ENCODE measurements at regions not wholly inside any gene's neighbourhood (a gene's known extent, or its start where the extent isn't known, plus 50 kb on each side); places are given as distances from the start of the nearest gene placed in this dataset.

DNA sequence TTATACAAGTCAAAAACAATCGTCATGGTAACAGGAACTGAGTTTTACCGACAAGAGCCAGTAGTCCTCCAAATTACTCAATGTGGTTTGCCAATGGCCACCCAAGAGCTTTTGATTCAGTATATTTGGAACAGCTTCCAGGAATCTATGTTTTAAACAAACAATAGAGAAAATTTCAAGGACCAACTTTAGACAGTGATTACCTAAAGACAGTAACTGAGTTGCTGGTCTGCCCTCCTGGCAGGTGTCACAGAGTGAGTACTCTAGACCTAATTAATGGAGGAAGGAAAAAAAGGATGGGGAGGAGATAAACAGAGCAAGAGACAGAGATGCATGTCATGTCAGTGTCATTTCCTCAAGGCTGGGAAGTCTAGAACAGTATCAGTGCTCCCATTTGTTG is 361.3 kb upstream of the BTBD3 start:
- FAIRE-seq = no peak
- no peak for DNase-seq (ENCODE audit: low spot score in 2 of 2)

GRCh38 chr20:11564491-11564890 is 353.2 kb upstream of the BTBD3 start:
- no peak for FAIRE-seq
- no peak for DNase-seq (ENCODE audit: low spot score in 2 of 2)

DNA sequence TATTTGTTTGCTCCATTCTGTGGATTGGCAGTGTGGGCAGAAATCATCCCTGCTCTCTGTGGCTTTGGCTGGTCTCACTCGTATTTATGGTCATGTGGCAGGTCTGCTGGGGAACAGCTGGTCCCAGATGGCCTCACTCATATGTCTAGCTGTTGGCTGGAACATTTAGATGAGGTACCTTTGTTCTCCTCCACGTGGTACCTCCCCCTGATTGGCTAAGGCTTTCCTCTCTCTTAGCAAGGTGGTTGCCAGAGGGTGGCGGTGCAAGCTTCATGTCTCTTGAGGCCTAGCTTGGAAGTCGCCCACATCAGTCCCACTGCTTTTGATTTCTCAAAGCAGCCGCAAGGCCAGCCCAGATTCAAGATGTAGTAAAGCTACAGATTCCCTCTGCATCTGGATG is 348.5 kb upstream of the BTBD3 start:
- no peak for DNase-seq (ENCODE audit: low spot score in 2 of 2)
- FAIRE-seq = no peak

- DNase-seq (ENCODE audit: low spot score in 2 of 2) (no peak), FAIRE-seq (no peak)
Observed at GRCh38 chr20:11573507-11573906, 344.2 kb upstream of the BTBD3 start.

GRCh38 chr20:11581271-11581670 is 336.4 kb upstream of the BTBD3 start:
- FAIRE-seq = no peak
- no peak for DNase-seq (ENCODE audit: low spot score in 2 of 2)

- DNase-seq (ENCODE audit: low spot score in 2 of 2) (no peak), FAIRE-seq (no peak)
Observed at GRCh38 chr20:11582060-11582459, 335.6 kb upstream of the BTBD3 start.

GRCh38 chr20:11585752-11586352 is 331.8 kb upstream of the BTBD3 start:
- FAIRE-seq (no peak), DNase-seq (ENCODE audit: low spot score in 2 of 2) (no peak)

GRCh38 chr20:11588875-11589274 is 328.8 kb upstream of the BTBD3 start:
- DNase-seq (ENCODE audit: low spot score in 2 of 2) = no peak
- FAIRE-seq = no peak

DNA sequence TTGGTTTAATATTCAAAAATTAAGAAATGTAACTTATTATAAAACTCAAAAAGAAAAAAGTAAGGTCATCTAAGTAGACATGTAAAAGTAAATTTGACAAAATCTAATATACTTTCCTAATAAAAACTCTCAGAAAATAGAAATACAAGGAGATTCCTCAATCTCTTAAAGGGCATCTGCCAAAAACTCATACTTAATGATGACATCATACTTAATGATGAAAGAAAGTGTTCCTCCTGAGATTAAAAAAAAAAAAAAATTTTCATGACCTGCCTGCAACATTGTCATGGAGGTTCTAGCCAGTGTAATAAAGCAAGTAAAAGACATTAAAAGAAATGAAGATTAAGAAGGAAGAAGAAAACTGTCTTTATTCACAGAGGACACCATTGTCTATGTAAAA is 325.7 kb upstream of the BTBD3 start:
- DNase-seq (ENCODE audit: low spot score in 2 of 2) (no peak), FAIRE-seq (no peak)

- no peak for DNase-seq (ENCODE audit: low spot score in 2 of 2)
- FAIRE-seq = no peak
Observed at GRCh38 chr20:11604339-11604738, 313.4 kb upstream of the BTBD3 start.

DNA sequence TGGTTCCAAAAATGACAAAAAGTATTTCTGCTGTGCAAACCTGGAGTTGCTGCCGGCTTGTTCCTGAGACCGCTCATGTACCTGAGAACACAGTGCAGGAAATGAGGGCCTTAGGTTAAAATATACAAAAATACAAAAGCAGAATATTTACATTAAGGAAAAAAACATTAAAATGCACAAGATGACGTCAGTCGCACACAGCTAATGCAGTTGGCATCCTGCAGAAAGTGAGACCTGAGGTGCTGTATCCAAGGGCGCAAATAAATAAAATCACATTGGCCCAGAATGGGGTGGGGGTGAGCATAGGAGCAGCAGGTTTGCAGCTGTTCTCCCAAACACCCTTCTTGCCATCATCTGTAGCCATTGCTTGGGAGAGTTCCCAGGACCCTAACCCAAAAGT is 310.6 kb upstream of the BTBD3 start:
- no peak for FAIRE-seq

GRCh38 chr20:11608736-11609135 is 309.0 kb upstream of the BTBD3 start:
- FAIRE-seq (no peak), DNase-seq (ENCODE audit: low spot score in 2 of 2) (no peak)

More for the DNA sequence above, 310.6 kb upstream of the BTBD3 start:
- no peak for DNase-seq (ENCODE audit: low spot score in 2 of 2)

DNA sequence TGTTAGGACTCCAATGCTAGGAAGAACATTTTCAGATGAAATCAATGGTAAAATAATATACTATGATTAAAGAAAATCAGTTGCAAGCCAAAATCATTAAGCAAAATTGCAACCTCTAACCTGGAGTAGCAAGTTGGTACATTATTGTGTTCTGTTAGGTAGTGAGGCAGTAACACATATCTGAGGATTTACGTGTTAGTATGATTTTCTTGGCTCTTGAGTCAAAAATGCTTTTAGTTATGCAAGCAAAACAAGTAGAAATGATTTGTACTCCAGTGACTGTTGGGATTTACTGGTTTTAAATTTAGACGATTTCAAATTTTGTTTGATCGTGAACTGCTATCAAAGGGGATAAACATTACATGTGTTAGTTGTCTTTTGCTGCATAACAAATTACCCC is 293.0 kb upstream of the BTBD3 start:
- no peak for FAIRE-seq
- DNase-seq (ENCODE audit: low spot score in 2 of 2) = no peak

DNA sequence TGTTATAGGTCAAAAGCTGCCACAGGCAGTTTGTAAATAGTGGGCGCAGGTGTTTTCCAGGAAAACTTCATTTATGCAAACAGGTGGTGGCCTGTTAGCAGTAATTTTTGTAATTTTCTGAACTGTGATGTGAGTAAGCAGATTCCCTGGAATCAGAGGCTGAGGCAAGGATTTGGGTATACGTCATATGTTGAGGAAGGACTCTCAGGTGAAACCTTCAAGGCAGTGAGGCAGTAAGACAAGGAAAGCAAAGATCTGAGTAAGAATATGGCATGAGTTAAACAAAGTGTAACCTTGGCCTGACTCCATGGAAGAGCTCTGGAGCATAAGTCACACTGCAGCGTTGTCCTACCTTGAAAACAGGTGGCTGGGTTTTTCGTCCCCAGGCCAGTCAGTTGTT is 291.1 kb upstream of the BTBD3 start:
- DNase-seq (ENCODE audit: low spot score in 2 of 2) = no peak
- FAIRE-seq = no peak

DNA sequence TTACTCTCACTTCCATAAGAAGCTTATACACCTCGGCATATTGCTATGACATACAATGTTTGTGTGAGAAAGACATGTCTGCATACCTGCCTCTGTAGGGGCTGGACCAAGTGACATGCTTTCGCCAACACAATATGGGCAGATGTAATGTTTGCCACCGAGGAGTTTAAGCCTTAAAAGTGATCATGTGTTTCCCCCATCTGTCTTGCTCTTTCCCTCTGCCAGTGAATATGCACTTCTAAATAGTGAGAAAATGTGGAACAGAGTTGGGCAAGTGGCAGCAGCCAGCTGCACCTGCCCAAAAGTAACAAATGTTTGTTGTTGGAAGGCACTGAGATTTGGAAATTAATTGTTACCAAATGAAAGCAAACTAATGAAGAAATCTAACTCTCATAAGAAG is 274.8 kb upstream of the BTBD3 start:
- FAIRE-seq = no peak
- DNase-seq (ENCODE audit: low spot score in 2 of 2) = no peak

DNA sequence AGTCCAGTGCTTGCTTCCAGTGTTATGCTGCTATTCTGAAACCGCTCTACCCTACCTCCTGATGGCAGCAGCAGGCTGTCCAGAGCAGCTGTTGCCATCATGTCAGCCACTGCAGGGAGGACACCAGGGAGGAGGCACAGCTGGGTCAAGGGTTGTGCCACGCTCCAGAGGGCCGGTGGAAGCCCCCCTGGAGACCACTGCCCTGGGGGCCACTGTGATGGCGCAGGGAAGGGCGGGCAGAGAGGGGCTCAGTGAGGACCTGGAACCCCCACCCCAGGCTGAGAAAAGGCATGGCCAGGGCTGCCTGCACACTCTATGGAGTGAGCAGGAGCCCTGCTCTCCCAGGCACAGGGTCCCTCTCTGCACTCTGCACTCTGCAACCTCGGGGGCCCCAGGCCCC is 271.3 kb upstream of the BTBD3 start:
- DNase-seq (ENCODE audit: low spot score in 2 of 2) = no peak

GRCh38 chr20:11650566-11650965 is 267.1 kb upstream of the BTBD3 start:
- no peak for FAIRE-seq

More for the DNA sequence above, 271.3 kb upstream of the BTBD3 start:
- no peak for FAIRE-seq

GRCh38 chr20:11651138-11651537 is 266.6 kb upstream of the BTBD3 start:
- no peak for FAIRE-seq

More at GRCh38 chr20:11650566-11650965, 267.1 kb upstream of the BTBD3 start:
- DNase-seq (ENCODE audit: low spot score in 2 of 2) = no peak

DNA sequence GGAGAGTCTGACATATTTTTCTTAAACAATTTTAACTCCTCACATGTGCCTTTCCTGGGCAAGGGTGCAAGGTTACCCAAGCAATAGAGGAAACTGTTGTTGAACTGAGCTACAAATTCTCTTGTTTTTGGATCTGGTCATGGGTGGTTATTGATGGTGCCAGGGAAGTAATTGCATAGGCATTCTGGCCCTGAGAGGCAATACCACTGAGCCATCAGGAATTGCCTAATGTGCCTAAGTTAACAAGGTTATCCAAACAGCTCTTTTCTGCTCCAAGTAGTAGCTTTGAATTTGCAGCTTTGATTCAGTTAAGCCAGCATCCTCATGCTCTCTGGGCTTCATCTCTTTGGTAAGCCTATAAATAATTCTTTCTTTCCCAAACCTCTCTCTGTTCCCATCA is 266.0 kb upstream of the BTBD3 start:
- DNase-seq (ENCODE audit: low spot score in 2 of 2) = no peak
- no peak for FAIRE-seq

More at GRCh38 chr20:11651138-11651537, 266.6 kb upstream of the BTBD3 start:
- DNase-seq (ENCODE audit: low spot score in 2 of 2) = no peak

DNA sequence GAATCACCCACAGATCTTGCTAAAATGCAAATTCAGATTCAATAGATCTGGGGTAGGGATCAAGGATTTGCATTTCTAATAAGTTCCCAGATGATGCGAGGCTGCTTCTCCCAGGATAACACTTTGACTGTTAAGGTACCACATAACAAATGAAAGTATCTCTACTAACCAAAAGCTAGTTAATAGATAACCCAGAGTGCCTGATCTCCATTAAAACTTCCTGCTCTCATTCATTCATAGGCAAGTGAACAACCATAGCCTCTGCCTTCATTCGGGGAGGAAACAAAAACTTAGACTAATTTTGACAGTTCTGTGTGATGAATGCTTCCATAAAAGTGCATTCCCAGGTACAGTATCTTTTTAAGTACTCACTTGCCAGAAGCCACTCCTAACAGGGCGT is 265.6 kb upstream of the BTBD3 start:
- no peak for FAIRE-seq
- no peak for DNase-seq (ENCODE audit: low spot score in 2 of 2)

DNA sequence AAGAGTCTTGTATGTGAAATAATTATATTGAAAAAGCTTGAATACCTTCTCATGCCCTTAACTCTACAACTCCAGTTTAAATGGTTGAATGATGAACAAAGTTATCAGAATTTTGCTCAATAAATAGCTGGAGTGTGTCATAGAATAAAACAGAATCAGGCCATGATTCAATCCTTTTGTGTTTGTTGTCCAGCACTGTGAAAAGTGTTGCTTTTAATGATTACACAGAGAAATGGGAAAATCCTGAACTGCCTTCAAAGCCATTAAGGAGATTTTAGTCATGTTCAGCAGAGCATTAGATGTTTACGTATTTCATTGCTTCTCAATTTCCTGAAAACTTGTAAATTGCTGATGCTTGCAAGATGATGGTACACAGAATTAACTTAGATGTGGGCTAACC is 262.9 kb upstream of the BTBD3 start:
- FAIRE-seq = no peak
- DNase-seq (ENCODE audit: low spot score in 2 of 2) = no peak

DNA sequence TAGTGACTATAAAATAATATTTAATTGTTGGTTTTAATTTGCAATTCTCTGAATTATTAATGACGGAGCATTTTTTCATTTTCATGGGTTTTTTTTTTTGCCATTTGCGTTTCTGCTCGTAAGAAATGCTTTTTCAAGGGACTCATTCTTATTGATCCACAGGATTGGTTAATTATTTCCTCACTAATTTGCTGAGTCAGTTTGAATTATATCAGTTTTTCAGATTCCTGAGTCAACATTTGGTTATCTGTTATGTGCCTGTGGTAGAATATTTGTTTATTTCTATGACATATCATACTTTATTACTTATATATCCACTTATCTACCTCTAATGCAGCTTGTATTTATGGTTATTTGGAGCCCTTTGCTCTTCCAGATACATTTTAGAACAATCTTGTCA is 257.0 kb upstream of the BTBD3 start:
- no peak for DNase-seq (ENCODE audit: low spot score in 2 of 2)
- no peak for FAIRE-seq

- DNase-seq (ENCODE audit: low spot score in 2 of 2) = no peak
- no peak for FAIRE-seq
Observed at GRCh38 chr20:11671015-11671511, 246.6 kb upstream of the BTBD3 start.

Data from frontal cortex (tissue), 3 donors.